Embryonic facial prominence (tissue), 1 donor: ENCODE measurements at regions not wholly inside any gene's neighbourhood (a gene's known extent, or its start where the extent isn't known, plus 50 kb on each side); places are given as distances from the start of the nearest gene placed in this dataset.
"Not testable (repeated sequence)": the region's sequence is repeated elsewhere in the genome, so short reads cannot be mapped to it uniquely, and the experiment has no call there.

Experiments
- DNase-seq: peaks from one replicate; pipeline ENCODE4 v3.0.0-alpha.2; 2016; ENCODE audit errors: extremely low spot score

- no peak for DNase-seq
These were observed 766.0 kb downstream of the RNF144A start for GRCh38 chr2:7683196-7683595.

- no peak for DNase-seq
These were observed 766.5 kb downstream of the RNF144A start for GRCh38 chr2:7683708-7684107.

- no peak for DNase-seq
These were observed 768.3 kb downstream of the RNF144A start for GRCh38 chr2:7685342-7686015.

- DNase-seq: no peak
These were observed 768.8 kb downstream of the RNF144A start for GRCh38 chr2:7686016-7686385.

GRCh38 chr2:7691961-7692656, 774.9 kb downstream of the RNF144A start:
- DNase-seq: no peak

- no peak for DNase-seq
These were observed 775.5 kb downstream of the RNF144A start for GRCh38 chr2:7692657-7693161.

- no peak for DNase-seq
These were observed 776.2 kb downstream of the RNF144A start for GRCh38 chr2:7693246-7694075.

GRCh38 chr2:7694076-7694985, 777.1 kb downstream of the RNF144A start:
- DNase-seq: no peak

- not testable (repeated sequence) for DNase-seq
These were observed 779.3 kb downstream of the RNF144A start for GRCh38 chr2:7696556-7696955.

- no peak for DNase-seq
These were observed 779.8 kb downstream of the RNF144A start for GRCh38 chr2:7697052-7697451.

- no peak for DNase-seq
These were observed 784.6 kb downstream of the RNF144A start for GRCh38 chr2:7701791-7702190.

- no peak for DNase-seq
These were observed 785.8 kb downstream of the RNF144A start for GRCh38 chr2:7703048-7703447.

- DNase-seq: no peak
These were observed 786.4 kb downstream of the RNF144A start for GRCh38 chr2:7703543-7704144.

- no peak for DNase-seq
These were observed 787.2 kb downstream of the RNF144A start for GRCh38 chr2:7704296-7704865.

- no peak for DNase-seq
These were observed 789.6 kb downstream of the RNF144A start for GRCh38 chr2:7706791-7707190.

GRCh38 chr2:7707723-7708122, 790.5 kb downstream of the RNF144A start:
- DNase-seq: no peak

- DNase-seq: no peak
These were observed 792.7 kb downstream of the RNF144A start for GRCh38 chr2:7709907-7710306.

- DNase-seq: no peak
These were observed 794.0 kb downstream of the RNF144A start for GRCh38 chr2:7711167-7711566.

GRCh38 chr2:7719876-7720275, 802.7 kb downstream of the RNF144A start:
- DNase-seq: no peak

- no peak for DNase-seq
These were observed 804.3 kb downstream of the RNF144A start for GRCh38 chr2:7721413-7721995.
